ENCODE measurements at regions not wholly inside any gene's neighbourhood (a gene's known extent, or its start where the extent isn't known, plus 50 kb on each side); places are given as distances from the start of the nearest gene placed in this dataset.
"Not testable (repeated sequence)": the region's sequence is repeated elsewhere in the genome, so short reads cannot be mapped to it uniquely, and the experiment has no call there.

DNA sequence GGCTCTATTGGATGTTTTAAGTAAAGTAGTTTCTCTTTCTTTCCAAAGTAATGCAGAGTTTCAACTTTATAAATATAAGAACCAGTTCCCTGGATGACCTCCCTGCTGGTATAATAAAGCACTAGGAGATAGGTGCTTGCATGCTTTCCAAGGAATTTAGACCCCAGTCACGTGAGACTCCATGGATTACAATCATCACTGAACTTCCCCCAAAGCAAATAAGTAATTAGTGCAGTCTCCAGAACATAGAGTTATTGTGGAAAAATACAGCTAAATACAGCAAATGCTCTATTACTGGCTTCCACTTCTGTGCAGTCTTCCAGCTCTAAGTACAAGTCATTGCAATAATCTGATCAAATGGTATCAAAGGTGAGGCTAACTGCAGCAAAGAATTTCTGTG is 220.2 kb upstream of the STEAP1 start:
- DNase-seq = no peak

DNA sequence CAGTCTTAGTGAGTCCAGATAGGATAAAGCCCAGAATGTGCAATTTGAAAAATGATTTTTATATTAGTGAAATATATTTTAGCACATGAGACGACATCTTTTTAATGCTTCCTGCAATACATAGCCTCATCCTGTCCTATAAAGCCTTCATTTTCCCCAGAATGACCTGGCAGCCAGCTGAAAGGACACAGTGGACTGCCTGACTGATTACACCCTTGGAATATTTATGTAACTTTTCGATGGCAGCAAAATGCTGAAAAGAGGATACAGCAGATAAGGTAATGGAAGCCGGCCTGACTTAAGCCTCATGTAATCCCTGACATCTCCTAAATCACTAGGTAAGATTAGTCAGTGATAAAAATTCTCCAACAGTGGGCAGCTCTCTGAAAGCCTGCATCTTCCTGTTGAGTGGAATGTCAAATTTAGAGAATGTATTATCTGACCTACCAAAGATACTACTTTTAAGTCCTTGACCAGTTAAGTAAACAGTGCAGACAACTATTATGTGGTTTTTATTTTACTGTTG is 210.7 kb upstream of the STEAP1 start:
- no peak for DNase-seq

DNA sequence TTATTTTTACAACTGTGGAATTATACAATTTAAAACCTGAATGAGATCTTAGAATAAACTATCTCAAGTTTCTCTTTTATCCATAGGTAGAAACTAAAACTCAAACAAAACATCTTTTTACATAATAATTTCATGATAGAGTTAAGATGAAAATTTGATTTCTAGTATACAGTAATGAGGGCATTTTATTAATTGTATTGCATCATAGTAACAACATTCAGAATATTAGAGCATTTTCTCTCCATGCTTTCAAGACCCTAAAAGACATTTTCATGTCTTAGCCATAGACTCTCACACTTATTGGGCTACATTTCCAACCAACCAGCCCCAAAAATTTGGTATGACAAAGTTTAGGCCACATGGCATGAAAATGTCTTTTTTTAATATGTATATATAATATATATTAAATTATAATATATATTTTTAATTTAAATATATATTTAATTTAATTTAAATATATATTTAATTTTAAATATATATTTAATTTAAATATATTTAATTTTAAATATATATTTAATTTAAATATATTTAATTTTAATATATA is 195.7 kb upstream of the STEAP1 start:
- no peak for DNase-seq

DNA sequence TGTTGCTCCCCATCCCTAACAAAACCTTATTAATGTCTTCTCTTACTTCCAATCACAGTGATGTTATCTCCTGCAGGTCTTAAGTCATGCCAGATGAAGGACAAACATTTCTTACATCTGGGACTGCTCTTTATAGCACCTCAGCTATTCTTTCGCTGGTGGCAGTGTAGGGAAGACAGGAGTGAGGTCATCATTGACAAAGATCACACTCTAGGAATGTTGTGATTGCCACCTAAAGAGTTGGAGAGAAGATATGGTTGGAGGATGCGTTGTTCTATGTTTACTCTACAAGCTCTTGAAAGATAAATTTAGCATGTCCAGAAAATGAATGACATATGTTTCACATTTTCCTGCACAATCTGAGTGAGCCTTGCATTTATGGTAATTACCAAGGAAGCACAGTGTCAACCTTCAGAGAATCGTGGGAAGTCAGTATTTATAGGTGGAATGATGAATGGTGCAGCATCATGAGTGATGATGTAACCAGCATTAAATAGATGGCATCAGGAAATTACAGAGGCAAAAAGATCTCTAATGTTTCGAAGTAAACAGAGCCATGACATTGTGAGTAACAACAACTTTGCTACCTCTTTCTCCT is 188.1 kb upstream of the STEAP1 start:
- no peak for DNase-seq

DNA sequence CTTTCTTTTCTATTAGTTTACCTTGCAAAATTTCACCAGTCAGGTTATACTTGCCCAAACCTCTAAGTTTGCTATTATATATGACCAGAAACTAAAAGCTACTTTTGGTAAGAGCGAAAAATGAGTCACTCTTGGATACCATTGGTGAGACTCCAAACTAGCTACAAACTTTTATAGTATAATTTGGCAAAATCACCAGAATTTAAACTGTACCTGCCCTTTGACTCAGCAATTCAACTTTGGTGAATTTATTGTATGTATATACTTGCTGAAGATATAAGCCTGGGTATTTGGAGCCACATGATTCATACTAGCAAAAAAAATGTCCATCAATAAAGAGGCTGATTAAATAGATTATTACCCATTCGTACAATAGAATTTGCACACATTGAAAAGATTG is 178.7 kb upstream of the STEAP1 start:
- no peak for DNase-seq

DNA sequence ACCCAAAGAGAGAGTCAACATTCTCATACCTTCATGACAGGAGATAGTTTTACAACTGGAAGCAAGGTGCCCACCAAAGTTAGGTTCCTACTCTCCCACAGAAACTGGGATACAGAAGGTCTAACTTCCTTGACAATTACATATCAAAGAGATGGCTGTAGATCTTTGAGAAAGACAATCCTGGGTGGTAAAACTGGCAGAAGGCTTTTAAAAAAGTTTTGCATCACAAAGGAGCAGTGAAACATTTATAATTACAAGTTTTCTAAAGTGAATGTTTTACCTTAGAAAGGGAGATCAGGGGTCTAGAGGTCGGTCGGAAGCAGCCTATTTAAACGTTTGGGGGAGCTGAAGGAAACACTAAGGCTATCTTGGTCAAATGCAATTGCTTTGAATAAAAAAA is 166.6 kb upstream of the STEAP1 start:
- DNase-seq = no peak

DNA sequence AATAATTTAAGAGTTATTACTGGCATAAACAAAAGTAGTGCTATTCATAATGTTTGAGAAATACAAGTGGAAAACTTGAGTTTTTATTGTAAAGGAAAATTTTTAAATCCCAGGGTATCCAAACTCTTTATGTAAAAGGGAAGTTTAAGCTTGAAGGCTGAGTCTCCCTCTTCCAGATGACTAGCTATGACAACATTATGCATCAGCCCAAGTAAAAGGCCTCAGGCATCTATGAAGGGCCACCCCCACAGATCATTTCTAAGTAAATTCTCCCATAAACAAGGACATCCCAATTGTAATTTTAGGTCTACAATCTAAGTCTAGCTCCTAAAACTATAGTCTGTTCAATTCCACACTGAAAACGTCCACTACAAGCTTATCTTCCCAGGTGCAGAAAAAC is 166.2 kb upstream of the STEAP1 start:
- no peak for DNase-seq

DNA sequence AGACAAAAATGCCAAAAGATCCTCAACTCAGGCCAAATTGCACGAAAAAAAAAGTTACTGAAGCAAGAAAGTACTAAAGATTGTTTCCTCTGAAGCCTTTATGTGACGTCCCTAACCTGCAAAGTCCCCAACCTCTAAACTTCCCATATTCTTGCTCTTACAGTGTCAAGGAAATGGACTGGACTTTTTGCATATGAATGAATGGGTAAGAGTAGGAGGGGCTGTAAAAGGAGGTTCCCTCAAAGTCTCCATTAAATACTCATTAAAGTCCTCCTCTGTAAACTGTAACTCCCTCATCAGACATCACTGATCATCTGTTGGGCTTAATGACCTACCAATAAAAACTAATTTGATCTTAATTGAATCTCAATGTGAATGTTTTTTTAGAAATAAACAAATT is 164.8 kb upstream of the STEAP1 start:
- no peak for DNase-seq

DNA sequence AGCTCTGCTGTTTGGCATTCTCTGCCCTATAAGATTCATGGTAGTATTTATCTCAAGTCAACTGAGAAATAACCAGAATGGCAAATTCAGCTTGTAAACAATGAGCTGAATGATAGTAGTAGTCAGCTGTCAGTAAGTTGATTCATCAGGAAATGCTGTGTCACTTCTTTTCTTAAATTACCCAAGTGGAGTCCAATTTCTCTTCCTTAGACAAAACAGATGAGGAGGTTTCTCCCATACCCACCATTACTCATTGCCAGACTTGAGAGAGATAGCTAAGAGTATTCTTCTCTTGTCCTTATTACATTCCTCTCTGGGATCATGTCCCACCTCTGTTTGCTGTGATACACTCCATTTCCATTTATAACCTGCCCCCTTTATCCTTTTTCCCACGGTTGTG is 159.8 kb upstream of the STEAP1 start:
- no peak for DNase-seq

DNA sequence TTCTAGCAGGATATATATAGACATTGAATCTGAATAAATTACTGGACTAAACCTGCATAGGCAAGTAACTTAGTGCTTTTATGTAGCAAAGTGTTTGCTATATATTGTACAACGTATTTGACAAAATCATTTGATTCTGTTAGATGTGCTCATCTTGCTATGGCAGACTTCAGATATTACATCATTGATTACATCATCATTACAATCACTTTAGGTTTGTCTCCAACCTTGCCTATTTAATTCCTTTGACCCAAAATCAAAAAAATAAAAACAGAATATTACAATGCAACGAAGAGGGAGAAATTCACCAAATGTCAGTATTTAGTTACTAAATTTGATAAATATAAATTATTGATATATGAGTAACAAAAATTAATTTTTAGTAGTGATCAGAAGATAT is 155.7 kb upstream of the STEAP1 start:
- DNase-seq = no peak

DNA sequence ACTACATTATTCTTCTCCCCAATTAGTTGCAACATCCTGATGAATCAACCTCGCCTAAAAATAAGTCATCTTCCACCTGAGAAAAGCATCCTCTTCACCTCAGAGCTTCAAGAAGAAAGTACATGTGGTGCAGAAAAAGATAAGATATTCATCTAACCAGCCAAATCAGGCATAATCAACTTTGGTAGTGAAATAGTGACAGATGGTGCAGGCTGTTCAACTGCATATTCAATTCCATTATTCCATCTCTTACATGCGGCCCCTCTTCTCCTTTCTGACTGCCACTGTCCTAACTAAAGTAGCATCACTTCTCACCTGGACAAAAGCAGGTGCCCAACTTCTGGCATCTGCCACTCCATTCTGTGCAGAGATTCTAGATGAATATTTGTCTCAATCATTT is 148.4 kb upstream of the STEAP1 start:
- DNase-seq = no peak

DNA sequence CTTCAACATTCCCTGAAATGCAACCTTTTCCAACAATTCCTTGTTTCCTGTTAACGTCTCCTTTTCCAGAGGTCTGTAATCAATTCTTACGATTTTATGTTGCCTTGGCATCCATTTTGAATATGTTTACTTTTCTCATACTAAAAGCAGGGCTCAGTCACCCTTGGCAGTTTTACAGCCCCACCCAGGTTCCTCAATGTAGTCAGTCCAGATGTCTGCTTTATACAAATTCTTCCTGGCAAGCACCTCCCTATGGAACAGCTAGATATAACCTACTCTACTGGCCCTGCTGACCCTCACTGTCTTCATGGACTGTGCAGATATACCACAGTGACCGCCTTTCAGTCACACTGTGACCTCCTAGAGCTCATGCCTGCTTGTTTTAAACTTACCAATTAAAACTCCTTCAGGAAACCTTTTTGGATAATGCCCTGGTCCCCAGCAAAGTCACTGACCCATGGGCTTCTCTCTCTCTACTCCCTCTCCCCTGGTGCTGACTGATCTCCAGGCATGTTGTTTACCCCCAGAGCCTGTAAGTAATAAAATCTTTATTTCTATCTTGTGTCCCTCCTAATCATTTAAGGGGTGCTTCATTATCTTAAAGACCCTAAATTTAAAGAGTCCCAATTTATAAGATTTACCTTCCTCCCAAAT is 147.1 kb upstream of the STEAP1 start:
- no peak for DNase-seq

DNA sequence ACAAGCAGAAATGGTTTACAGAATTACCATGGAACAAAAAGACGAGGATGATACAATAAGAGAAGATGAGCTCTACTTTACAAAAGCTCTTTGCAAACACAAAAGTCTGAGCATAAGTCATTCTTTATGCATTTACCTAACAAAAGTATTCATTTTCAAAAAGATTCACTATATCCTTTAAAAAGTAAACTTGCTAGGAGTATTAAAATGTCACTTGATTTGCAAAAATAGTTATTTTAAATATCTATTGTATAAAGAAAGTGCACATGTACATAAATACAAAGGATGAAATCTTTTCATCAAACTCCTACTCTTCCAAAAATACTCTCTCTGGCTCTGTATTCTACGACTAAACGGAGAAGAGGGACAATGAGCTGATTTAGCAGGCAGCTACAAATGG is 146.4 kb upstream of the STEAP1 start:
- no peak for DNase-seq

DNA sequence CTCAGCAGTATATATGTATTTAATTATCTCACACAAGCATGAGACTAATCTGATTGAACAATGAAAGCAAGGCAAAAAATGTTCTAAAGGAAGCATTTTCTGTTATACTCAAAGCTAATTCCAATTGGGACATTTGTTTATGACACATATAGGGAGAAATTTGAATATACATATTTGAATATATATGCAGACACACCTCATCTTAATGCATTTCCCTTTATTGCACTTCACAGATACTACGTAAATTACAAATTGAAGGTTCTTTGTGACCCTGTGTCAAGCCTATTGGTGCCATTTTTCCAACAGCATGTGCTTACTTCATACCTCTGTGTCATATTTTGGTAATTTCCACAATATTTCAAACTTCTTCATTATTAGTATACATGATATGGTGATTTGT is 132.1 kb upstream of the STEAP1 start:
- DNase-seq = no peak

DNA sequence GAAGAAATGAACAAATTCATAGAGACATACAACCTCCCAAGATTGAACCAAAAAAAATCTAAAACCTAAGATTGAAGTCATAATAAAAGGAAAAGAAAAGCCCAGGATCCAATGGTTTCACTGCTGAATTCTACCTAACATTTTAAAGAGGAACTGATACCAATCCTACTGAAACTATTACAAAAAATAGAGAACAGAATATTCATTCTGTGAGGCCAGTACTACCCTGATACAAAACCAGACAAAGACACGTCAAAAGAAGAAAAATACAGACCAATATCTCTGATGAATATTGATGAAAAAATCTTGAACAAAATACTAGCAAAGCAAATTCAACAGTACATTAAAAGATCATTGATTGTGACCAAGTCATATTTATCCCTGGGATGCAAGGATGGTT is 128.5 kb upstream of the STEAP1 start:
- DNase-seq = no peak

DNA sequence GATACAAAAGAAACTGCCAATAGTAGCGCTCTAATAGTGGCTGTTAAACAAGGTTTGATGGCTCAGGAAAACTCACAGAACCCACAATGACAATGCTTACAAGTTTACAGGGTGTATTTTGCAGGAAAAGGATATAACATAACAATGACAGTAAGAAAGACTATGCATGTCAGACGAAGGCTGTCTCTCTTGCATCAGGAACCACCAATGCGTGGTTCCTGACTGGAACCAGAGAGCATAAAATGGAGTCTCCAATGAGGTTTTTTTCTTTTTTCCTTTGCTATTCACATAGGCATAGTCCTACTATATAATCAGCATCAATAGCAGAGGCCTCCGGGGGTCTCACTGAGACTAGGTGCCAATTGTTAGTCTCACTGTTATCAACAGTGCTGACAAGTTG is 120.4 kb upstream of the STEAP1 start:
- DNase-seq = no peak

DNA sequence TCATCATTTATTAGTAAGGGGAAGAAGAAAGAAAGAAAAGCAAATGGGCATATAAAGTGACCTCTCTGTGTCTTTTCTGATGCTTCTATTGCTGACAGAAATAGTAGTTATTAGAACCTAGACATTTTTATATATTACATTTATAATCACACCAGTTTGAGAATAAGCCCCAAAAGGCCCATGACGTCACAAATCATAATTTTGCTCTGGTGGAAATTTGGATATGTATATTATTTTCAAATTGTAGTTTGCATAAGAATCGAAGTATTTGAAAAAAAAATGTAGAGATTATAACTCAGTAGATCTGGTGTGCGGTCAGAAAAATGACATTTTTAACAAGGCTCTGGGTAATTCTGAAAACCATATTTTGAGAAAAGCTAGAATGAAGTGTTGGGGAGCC is 101.2 kb upstream of the STEAP1 start:
- no peak for DNase-seq

DNA sequence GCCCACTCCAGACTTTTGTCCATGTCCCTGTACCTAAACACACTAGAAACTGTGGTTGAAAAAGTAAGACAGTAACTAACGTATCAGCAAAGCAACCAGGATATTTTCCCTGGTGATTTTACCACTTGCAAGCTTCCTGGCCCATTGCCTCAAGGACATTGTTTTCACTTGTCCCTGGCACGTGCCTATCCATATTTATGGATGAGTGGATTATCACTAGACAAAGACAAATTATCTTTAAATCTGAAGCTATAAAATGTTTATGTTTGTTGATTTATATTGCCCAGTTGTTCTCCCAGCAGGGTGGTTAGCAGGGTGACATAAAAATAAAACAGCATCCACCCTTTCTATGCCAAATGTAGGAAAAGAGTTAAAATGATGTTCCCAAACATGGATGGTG is 93.2 kb upstream of the STEAP1 start:
- DNase-seq = no peak

DNA sequence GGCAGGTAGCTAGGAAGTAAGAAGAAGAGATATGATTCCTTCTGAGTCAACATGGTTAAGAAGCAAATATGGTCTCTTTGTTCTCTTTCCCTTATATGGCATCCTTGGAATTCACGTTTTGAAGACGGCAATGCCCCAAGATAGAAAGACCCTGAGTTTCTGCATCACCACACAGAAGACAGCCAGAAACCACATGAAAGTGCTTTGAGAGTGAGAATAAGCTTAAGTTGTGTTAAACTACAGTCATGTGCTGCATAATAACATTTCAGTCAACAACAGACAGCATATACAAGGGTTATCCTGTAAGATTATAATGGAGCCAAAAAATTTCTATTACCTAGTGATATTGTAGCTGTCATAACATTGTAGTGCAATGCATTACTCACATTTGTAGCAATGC is 89.9 kb upstream of the STEAP1 start:
- DNase-seq = no peak

DNA sequence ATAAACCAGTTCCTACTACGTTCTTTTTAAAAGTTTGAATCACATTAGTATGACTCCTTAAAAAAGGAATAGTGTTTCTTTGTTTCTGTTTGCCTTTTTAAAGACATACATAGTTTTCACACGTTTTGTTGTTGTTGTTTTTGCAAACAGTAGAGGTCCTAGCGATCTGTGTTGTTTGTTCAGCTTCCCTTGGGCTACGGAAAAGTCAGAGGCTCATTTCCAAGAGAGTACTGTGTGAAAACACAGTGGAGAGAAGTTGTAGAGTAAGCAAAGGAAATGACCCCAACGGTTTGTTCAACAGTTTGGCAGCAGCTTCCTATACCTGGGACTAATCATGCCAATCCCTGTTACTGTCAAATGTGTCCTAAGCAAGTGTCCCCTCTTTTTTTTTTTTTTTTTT is 87.1 kb upstream of the STEAP1 start:
- no peak for DNase-seq

DNA sequence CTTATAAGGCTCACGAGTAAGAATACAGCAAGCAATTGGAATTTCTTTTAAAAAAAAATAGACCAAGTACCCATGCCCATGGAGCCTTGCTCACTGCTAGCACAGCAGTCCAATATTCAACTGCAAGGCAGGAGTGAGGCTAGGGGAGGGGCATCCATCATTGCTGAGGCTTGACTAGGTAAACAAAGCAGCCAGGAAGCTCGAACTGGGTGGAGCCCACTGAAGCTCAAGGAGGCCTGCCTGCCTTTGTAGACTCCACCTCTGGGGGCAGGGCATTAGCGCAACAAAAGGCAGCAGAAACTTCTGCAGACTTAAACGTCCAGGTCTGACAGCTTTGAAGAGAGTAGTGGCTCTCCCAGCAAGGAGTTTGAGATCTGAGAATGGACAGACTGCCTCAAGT is 84.0 kb upstream of the STEAP1 start:
- not testable (repeated sequence) for DNase-seq

DNA sequence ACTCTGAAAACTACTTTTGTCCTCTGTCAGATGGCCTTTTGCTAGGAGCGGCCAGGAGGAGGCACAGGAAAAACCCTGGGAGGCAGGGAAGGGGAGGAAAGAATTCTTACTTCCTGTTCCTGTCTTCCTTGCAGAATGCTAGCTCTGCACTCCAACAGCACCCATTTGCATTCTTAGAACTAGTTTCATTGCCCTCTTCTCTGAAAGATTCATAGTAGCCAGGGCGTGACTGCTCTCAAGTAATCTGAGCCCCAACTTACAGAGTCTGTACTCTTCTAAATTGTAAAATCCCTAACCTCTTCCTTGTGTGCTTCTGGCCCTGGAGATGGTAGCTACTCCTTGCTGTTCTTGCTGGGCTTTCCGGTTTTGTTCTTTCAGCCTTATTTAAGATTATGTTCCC is 75.3 kb upstream of the STEAP1 start:
- no peak for DNase-seq

DNA sequence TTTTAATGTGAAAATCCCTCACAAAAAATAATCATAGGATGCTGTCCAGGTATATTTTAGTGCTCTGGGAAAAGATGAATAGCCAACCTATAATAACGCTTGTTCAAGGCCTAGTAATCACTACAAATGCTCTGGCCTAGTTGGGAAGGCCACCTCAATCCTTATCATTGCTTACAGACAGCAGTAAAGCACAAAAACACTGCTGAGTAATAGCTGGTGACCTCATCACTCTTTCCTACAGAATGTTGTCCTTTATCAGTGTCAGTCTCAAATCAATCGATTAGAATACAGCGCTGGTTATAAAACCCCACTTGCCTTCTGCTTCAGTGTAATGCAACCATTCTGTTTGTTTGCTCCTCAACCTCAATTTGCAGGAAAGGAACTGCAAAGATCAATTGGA is 72.6 kb upstream of the STEAP1 start:
- no peak for DNase-seq

DNA sequence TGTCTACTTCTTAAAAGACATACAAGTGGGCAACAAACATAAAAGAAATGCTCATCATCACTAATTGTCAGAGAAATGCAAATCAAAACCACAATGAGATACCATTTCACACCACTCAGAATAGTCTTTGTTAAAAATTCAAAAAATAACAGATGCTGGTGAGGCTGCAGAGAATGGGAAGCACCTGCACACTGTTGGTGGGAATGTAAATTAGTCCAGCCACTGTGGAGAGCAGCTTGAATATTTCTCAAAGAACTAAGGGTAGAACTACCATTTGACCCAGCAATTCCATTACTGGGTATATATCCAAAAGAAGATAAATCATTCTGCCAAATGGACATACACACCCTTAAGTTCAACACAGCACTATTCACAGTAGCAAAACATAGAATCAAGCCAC is 61.8 kb upstream of the STEAP1 start:
- no peak for DNase-seq

DNA sequence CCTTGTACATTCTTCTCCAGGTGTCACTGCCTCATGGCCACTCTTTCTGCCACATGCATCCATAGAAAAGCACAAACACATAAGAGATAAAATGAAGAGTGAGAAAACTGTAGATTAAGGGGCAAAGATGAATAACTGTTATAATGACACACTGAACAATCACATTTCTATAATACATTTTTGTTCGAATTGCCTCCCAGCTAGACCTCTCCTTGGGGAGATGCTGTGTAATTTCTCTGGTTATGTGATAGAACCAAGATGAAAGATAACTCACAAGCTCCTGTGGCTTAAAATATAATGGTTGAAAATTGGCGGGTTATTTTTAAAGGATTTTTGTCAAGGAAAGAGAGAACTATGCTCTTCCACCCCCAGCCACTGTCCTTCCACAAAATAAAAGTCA is 60.2 kb upstream of the STEAP1 start:
- DNase-seq = no peak

Data from NCI-H510A treated with DMSO at 0.1 percent for 48 hours (cell line).